T-cell (primary cell): ENCODE measurements at regions not wholly inside any gene's neighbourhood (a gene's known extent, or its start where the extent isn't known, plus 50 kb on each side); places are given as distances from the start of the nearest gene placed in this dataset.

Experiments
- ATAC-seq, 4 experiments: fragments of 200-7000 bp in 3 of 4; fragments of 150-1000 bp in 1 of 4; cut with Tn5 transposase; replicated peaks in 1 of 4; 1 replicate in 3 of 4; 2 replicates in 1 of 4; pipeline ENCODE4 v1.10.0; 2021; ENCODE audit warnings: moderate library complexity in 3 of 4, mild to moderate bottlenecking in 2 of 4, moderate number of reproducible peaks in 1 of 4
- CTCF ChIA-PET, 2 donors: fragments of 300-600 bp; sonication (Branson Sonifier 250); formaldehyde crosslinking; loops; one replicate each; lab custom pipeline; 2022; ENCODE audit warnings: antibody characterized with exemption in 2 of 2; lab: Charles Lee
- POLR2A ChIA-PET, 2 donors: fragments of 300-600 bp; sonication (Branson Sonifier 250); formaldehyde crosslinking; loops; one replicate each; lab custom pipeline; 2022; ENCODE audit warnings: antibody characterized with exemption in 2 of 2; lab: Charles Lee
- DNase-seq, 35 experiments: peaks; one replicate each; pipeline versions ENCODE4 v3.0.0 to v3.0.0-alpha.2; 2013 to 2023
- H3K27ac ChIP-seq: one replicate; pipeline ENCODE4 v1.5.1; 2013; ENCODE audit warnings: low read length
- H3K27me3 ChIP-seq, 2 experiments: replicated peaks in 1 of 2; 1 replicate in 1 of 2; 2 replicates in 1 of 2; pipeline versions ENCODE4 v1.6.1 to v1.7.0; 2013; ENCODE audit warnings: low read length in 1 of 2, mixed read lengths in 1 of 2; ENCODE audit not compliant: control insufficient read depth in 2 of 2, insufficient read depth in 2 of 2; ENCODE audit errors: extremely low read depth in 1 of 2
- H3K36me3 ChIP-seq, 2 donors: 1 replicate in 1 of 2; 2 replicates in 1 of 2; pipeline versions ENCODE4 v1.6.1 to v1.7.0; 2013; ENCODE audit warnings: low read length in 1 of 2; ENCODE audit not compliant: control insufficient read depth in 2 of 2, insufficient read depth in 1 of 2; ENCODE audit errors: extremely low read depth in 1 of 2
- H3K4me1 ChIP-seq, 2 experiments: 1 replicate in 1 of 2; 2 replicates in 1 of 2; pipeline versions ENCODE4 v1.6.1 to v1.7.0; 2013; ENCODE audit warnings: low read length in 2 of 2, mixed read lengths in 1 of 2; ENCODE audit not compliant: insufficient read depth in 2 of 2, control insufficient read depth in 1 of 2; ENCODE audit errors: extremely low read depth in 1 of 2
- H3K4me3 ChIP-seq, 2 donors: 1 replicate in 1 of 2; 2 replicates in 1 of 2; pipeline versions ENCODE4 v1.5.1 to v1.7.0; 2013; ENCODE audit warnings: mild to moderate bottlenecking in 2 of 2, low read length in 1 of 2, moderate library complexity in 1 of 2; ENCODE audit not compliant: control insufficient read depth in 1 of 2; ENCODE audit errors: extremely low read depth in 1 of 2
- H3K9me3 ChIP-seq: 2 replicates; pipeline ENCODE4 v1.7.0; 2013
- H3K27ac Mint-ChIP-seq, 2 donors: one replicate each; pipeline ENCODE4 v1.8.0; 2020 to 2021; ENCODE audit warnings: mild to moderate bottlenecking in 2 of 2, mixed read lengths in 2 of 2
- H3K27me3 Mint-ChIP-seq, 2 donors: one replicate each; pipeline ENCODE4 v1.8.0; 2021 to 2022; ENCODE audit warnings: mixed read lengths in 2 of 2
- H3K36me3 Mint-ChIP-seq: one replicate; pipeline ENCODE4 v1.8.0; 2021; ENCODE audit warnings: mixed read lengths
- H3K4me1 Mint-ChIP-seq, 3 donors: one replicate each; pipeline ENCODE4 v1.8.0; 2020 to 2022; ENCODE audit warnings: mixed read lengths in 3 of 3, mild to moderate bottlenecking in 1 of 3
- H3K4me3 Mint-ChIP-seq, 3 donors: one replicate each; pipeline ENCODE4 v1.8.0; 2020 to 2022; ENCODE audit warnings: mild to moderate bottlenecking in 3 of 3, mixed read lengths in 3 of 3, moderate library complexity in 3 of 3
- H3K9me3 Mint-ChIP-seq, 3 donors: one replicate each; pipeline ENCODE4 v1.8.0; 2020 to 2022; ENCODE audit warnings: mixed read lengths in 3 of 3
- WGBS: methylation state at CpG from one replicate; pipeline ENCODE4 v1.1.5; 2013; ENCODE audit warnings: missing lambda C conversion rate; ENCODE audit not compliant: insufficient coverage; 5-methylcytosine and 5-hydroxymethylcytosine counted together

DNA sequence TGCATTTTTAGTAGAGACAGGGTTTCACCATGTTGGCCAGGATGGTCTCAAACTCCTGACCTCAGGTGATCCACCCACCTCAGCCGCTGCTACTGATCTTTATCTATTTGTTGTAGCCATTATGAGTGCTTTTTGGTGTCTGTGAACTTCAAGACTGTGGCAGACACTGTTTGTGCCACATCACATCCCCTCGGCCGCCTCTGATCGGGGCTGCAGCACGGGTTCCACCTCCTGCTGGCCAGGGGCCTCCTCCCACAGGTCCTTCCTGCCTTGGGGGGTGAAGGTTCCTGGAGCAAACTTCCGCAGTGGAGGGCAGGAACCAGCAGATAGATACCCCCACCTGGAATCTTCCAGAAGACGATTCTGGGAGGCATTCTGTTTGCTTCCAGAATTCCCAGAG lies 98.5 kb downstream of the C9orf50 start:
- POLR2A ChIA-PET, result no interaction called here
- Histone ChIP-seq H3K4me3 (no peak overlapping the region), H3K9me3 (no peaks in the 10 kb centered on the region), H3K27me3 (peaks cover 0 to 40% of the 10 kb centered on the region in 2 experiments), H3K4me1 (no peaks in the 10 kb centered on the region), H3K27ac (no peak overlapping the region), H3K36me3 (no peaks in the 10 kb centered on the region)
- Mint-ChIP-seq H3K36me3 (peaks cover 6% of the 10 kb centered on the region), H3K9me3 (peaks cover 4 to 7% (median 7%) of the 10 kb centered on the region in 3 donors), H3K4me3 (no peak overlapping the region), H3K27me3 (peaks cover 5 to 27% of the 10 kb centered on the region in 2 donors), H3K4me1 (no peaks in the 10 kb centered on the region), H3K27ac (no peak overlapping the region)
- ATAC-seq (no peak), DNase-seq (no peak)
- CTCF ChIA-PET, result interaction anchor here in 1 of 2 donors (0.6 kb wide), 1 partner anchor 262 kb away, joined by 6 read pairs; no protein-coding TSS in a partner anchor
- no CpG with 5 or more reads among the region's 7 CpGs for WGBS

DNA sequence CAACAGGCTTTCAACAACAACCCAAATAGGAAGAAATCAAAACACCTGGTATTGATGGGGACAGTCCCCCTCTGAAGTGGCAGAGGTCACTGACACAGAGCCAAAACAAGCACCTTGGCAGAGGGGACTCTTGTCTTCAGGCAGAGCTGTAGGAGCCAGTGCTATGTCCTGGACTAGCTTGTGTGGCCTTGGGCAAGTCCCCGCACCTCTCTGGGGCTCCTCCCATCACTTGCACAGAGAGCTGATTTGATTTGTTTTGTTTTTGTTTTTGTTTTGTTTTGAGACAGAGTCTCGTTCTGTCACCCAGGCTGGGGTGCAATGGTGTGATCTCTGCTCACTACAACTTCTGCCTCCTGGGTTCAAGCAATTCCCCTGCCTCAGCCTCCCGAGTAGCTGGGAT lies 100.8 kb downstream of the C9orf50 start:
- no peak overlapping the region for H3K4me3 ChIP-seq
- no peak overlapping the region for H3K27ac Mint-ChIP-seq
- ChIA-PET CTCF (no interaction called here), POLR2A (interaction anchor here in 1 of 2 donors (0.5 kb wide), 1 partner anchor 221 kb away, joined by 3 read pairs; no protein-coding TSS in a partner anchor)
- H3K36me3 Mint-ChIP-seq, result peaks cover 5% of the 10 kb centered on the region
- no peak overlapping the region for H3K27ac ChIP-seq
- peaks cover 5 to 16% of the 10 kb centered on the region in 2 donors for H3K27me3 Mint-ChIP-seq
- no peaks in the 10 kb centered on the region for H3K4me1 Mint-ChIP-seq
- H3K9me3 ChIP-seq, result no peaks in the 10 kb centered on the region
- no peak overlapping the region for H3K4me3 Mint-ChIP-seq
- no peaks in the 10 kb centered on the region for H3K4me1 ChIP-seq
- WGBS, result no CpG with 5 or more reads among the region's 3 CpGs
- H3K27me3 ChIP-seq, result peaks cover 0 to 30% of the 10 kb centered on the region in 2 experiments
- no peaks in the 10 kb centered on the region for H3K36me3 ChIP-seq
- DNase-seq, result no peak
- peaks cover 4 to 7% (median 4%) of the 10 kb centered on the region in 3 donors for H3K9me3 Mint-ChIP-seq
- no peak for ATAC-seq

DNA sequence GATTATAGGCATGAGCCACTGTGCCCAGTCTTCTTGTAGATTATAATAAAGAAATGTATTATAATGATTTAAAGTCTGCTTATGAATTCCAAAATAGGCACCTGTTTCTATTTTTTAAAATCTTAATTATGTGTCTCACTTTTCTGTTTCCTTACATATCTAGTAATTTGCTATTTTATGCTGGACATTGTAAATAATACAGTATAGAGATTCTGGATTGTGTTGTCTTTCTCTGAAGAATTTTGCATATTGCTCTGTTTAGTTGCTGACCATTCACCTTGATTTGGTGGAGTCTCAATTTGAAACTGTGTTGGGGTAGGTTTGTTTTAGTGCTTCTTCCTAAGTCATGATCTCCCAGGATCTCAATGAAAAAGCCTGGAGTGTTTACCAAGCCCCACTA lies 102.8 kb downstream of the C9orf50 start:
- H3K4me3 Mint-ChIP-seq, result no peak overlapping the region
- H3K4me1 Mint-ChIP-seq, result no peaks in the 10 kb centered on the region
- no peak overlapping the region for H3K4me3 ChIP-seq

DNA sequence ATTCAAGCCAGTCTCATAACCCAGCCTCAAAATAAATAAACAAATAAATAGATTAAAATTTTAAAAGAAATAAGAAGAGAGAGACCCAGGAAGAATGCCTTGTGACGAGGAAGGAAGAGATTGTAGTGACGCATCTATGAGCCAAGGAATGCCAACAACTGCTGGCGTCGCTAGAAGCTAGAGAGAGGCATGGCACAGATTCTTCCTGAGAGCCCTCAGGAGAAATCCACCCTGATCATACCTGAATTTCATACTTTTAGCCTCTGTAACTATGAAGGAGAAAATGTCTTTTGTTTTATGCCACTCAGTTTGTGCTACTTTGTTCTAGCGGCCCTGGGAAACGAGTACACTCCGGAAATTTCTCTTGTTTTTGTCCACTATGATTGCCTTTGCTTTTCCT lies 103.9 kb downstream of the C9orf50 start:
- no peak for ATAC-seq
- CTCF ChIA-PET, result interaction anchor here in 1 of 2 donors (0.7 kb wide), 1 partner anchor 14 kb away, joined by 3 read pairs; no protein-coding TSS in a partner anchor
- Histone ChIP-seq H3K27ac (no peak overlapping the region), H3K4me3 (no peak overlapping the region), H3K27me3 (peaks cover 0 to 12% of the 10 kb centered on the region in 2 experiments), H3K9me3 (no peaks in the 10 kb centered on the region), H3K36me3 (no peaks in the 10 kb centered on the region), H3K4me1 (no peaks in the 10 kb centered on the region)
- no peak overlapping the region for H3K27ac Mint-ChIP-seq
- no peaks in the 10 kb centered on the region for H3K4me1 Mint-ChIP-seq
- WGBS, result no CpG with 5 or more reads among the region's 7 CpGs
- H3K4me3 Mint-ChIP-seq, result no peak overlapping the region
- POLR2A ChIA-PET, result no interaction called here
- H3K9me3 Mint-ChIP-seq, result peaks cover 9 to 15% (median 12%) of the 10 kb centered on the region in 3 donors
- DNase-seq, result no peak
- H3K36me3 Mint-ChIP-seq, result peaks cover 5% of the 10 kb centered on the region
- peaks cover 0 to 2% of the 10 kb centered on the region in 2 donors for H3K27me3 Mint-ChIP-seq

More for the DNA sequence above, 102.8 kb downstream of the C9orf50 start:
- Mint-ChIP-seq H3K27me3 (peaks cover 0 to 9% of the 10 kb centered on the region in 2 donors), H3K36me3 (peaks cover 5% of the 10 kb centered on the region), H3K27ac (no peak overlapping the region), H3K9me3 (peaks cover 9 to 14% (median 12%) of the 10 kb centered on the region in 3 donors)
- DNase-seq (no peak), ATAC-seq (no peak)
- H3K9me3 ChIP-seq, result no peaks in the 10 kb centered on the region
- POLR2A ChIA-PET, result no interaction called here
- no peaks in the 10 kb centered on the region for H3K4me1 ChIP-seq
- CTCF ChIA-PET, result no interaction called here
- H3K27me3 ChIP-seq, result peaks cover 0 to 18% of the 10 kb centered on the region in 2 experiments
- H3K27ac ChIP-seq, result no peak overlapping the region
- no peaks in the 10 kb centered on the region for H3K36me3 ChIP-seq

DNA sequence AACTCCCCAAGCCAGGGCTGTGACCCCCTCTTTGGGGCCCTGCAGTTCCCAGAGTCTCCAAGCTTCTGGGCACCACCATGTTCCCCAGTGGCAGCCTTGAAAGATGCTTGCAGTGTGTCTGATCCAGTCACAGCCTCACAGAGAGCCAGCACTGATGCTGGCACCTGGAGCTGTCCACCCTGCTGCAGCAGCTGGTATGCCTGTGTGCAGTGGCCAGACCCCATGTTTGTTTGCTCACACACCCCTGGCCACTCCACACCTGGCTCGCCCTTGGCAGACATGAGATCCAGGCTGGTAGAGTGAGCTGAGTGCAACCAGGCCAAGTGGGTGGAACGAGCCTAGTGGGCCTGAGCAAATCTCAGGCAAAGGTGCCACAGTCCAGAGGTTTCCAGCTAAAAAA lies 106.0 kb downstream of the C9orf50 start:
- CTCF ChIA-PET, result interaction anchor here in 1 of 2 donors (0.6 kb wide), 1 partner anchor 23 kb away, joined by 4 read pairs; no protein-coding TSS in a partner anchor
- Histone ChIP-seq H3K4me1 (no peaks in the 10 kb centered on the region), H3K27ac (no peak overlapping the region), H3K36me3 (no peaks in the 10 kb centered on the region), H3K9me3 (no peaks in the 10 kb centered on the region), H3K27me3 (peaks cover 0 to 10% of the 10 kb centered on the region in 2 experiments), H3K4me3 (no peak overlapping the region)
- Mint-ChIP-seq H3K9me3 (peaks cover 9 to 15% (median 12%) of the 10 kb centered on the region in 3 donors), H3K4me1 (no peaks in the 10 kb centered on the region), H3K27ac (no peak overlapping the region), H3K27me3 (no peaks in the 10 kb centered on the region), H3K36me3 (peaks cover 5% of the 10 kb centered on the region), H3K4me3 (no peak overlapping the region)
- no peak for ATAC-seq
- DNase-seq, result no peak
- POLR2A ChIA-PET, result interaction anchor here in 1 of 2 donors (0.5 kb wide), 1 partner anchor 103 kb away, joined by 5 read pairs; no protein-coding TSS in a partner anchor
- 54% methylated on average over 2 of the region's 2 CpGs for WGBS

DNA sequence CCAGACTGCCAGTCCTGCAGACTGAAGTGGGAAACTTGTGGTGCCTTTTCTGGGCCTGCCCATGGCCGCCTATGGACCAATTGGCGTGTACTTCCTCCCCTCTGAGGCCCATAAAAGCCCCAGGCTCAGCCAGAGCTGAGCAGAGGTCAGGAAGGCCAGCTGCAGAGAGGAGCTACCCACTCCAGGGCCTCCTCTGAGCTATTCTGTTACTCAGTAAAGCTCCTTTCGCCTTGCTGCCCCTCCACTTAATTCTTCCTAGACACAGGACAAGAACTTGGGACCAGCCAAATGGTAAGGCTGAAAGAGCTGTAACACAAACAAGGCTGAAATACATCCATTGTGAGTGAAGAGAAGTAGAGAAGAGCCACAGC lies 106.4 kb downstream of the C9orf50 start:
- H3K9me3 Mint-ChIP-seq, result peaks cover 9 to 15% (median 12%) of the 10 kb centered on the region in 3 donors
- peaks cover 0 to 9% of the 10 kb centered on the region in 2 experiments for H3K27me3 ChIP-seq
- H3K4me1 Mint-ChIP-seq, result no peaks in the 10 kb centered on the region
- no peaks in the 10 kb centered on the region for H3K36me3 ChIP-seq
- ChIA-PET POLR2A (interaction anchor here in 1 of 2 donors (0.5 kb wide), 1 partner anchor 102 kb away, joined by 5 read pairs; no protein-coding TSS in a partner anchor), CTCF (no interaction called here)
- H3K27ac ChIP-seq, result no peak overlapping the region
- H3K4me3 Mint-ChIP-seq, result no peak overlapping the region
- H3K9me3 ChIP-seq, result no peaks in the 10 kb centered on the region
- DNase-seq (no peak), ATAC-seq (no peak)
- H3K4me1 ChIP-seq, result no peaks in the 10 kb centered on the region
- no peak overlapping the region for H3K4me3 ChIP-seq
- no CpG with 5 or more reads among the region's 3 CpGs for WGBS
- H3K27ac Mint-ChIP-seq, result no peak overlapping the region
- no peaks in the 10 kb centered on the region for H3K27me3 Mint-ChIP-seq
- peaks cover 5% of the 10 kb centered on the region for H3K36me3 Mint-ChIP-seq
